GM23338 (cell line): ENCODE measurements at regions not wholly inside any gene's neighbourhood (a gene's known extent, or its start where the extent isn't known, plus 50 kb on each side); places are given as distances from the start of the nearest gene placed in this dataset.

ENCODE experiments used
- ATAC-seq: fragments of 200-7000 bp; cut with Tn5 transposase; 3 replicates; pipeline ENCODE4 v1.9.1; 2020
- DNase-seq: peaks from one replicate; pipeline ENCODE4 v3.0.0-alpha.2; 2015; ENCODE audit warnings: low spot score
- H2AFZ ChIP-seq: fragments of 200-600 bp; sonication (generic); 2 replicates; pipeline ENCODE4 v1.8.0; 2016; ENCODE audit warnings: antibody characterized with exemption, mild to moderate bottlenecking, moderate library complexity
- H3F3A ChIP-seq: fragments of 200-600 bp; sonication (generic); replicated peaks from 2 replicates; pipeline ENCODE4 v1.8.0; 2017; ENCODE audit warnings: antibody characterized with exemption, mixed run types, low read depth
- H3K27ac ChIP-seq: fragments of 200-600 bp; sonication (generic); 2 replicates; pipeline ENCODE4 v1.6.1; 2016; ENCODE audit warnings: low read depth
- H3K27me3 ChIP-seq: fragments of 200-600 bp; sonication (generic); 2 replicates; pipeline ENCODE4 v1.8.0; 2016; ENCODE audit warnings: mild to moderate bottlenecking, mixed run types, moderate library complexity; ENCODE audit not compliant: insufficient read depth
- H3K36me3 ChIP-seq: fragments of 200-600 bp; sonication (generic); 2 replicates; pipeline ENCODE4 v1.8.0; 2016; ENCODE audit warnings: mild to moderate bottlenecking; ENCODE audit not compliant: insufficient read depth
- H3K4me1 ChIP-seq: fragments of 200-600 bp; sonication (generic); 2 replicates; pipeline ENCODE4 v1.8.0; 2016; ENCODE audit warnings: mild to moderate bottlenecking, moderate library complexity; ENCODE audit not compliant: insufficient read depth
- H3K4me2 ChIP-seq: fragments of 200-600 bp; sonication (generic); 2 replicates; pipeline ENCODE4 v1.7.1; 2017; ENCODE audit warnings: mixed run types
- H3K4me3 ChIP-seq: fragments of 200-600 bp; sonication (generic); 2 replicates; pipeline ENCODE4 v1.6.1; 2016; ENCODE audit warnings: mixed run types
- H3K79me2 ChIP-seq: fragments of 200-600 bp; sonication (generic); replicated peaks from 2 replicates; pipeline ENCODE4 v1.8.0; 2017; ENCODE audit warnings: mild to moderate bottlenecking; ENCODE audit not compliant: insufficient read depth
- H3K9me2 ChIP-seq: fragments of 200-600 bp; sonication (generic); 2 replicates; pipeline ENCODE4 v1.8.0; 2017; ENCODE audit not compliant: insufficient read depth
- H4K20me1 ChIP-seq: fragments of 200-600 bp; sonication (generic); replicated peaks from 2 replicates; pipeline ENCODE4 v1.8.0; 2017; ENCODE audit warnings: mild to moderate bottlenecking; ENCODE audit not compliant: insufficient read depth
- H3K27ac Mint-ChIP-seq: 2 replicates; pipeline ENCODE4 v1.8.0; 2020; ENCODE audit warnings: inconsistent platforms, mild to moderate bottlenecking, moderate library complexity, mixed read lengths
- H3K27me3 Mint-ChIP-seq: 3 replicates; pipeline ENCODE4 v1.8.0; 2022; ENCODE audit warnings: low read depth, mild to moderate bottlenecking, moderate library complexity, mixed read lengths, inconsistent platforms; ENCODE audit not compliant: insufficient read depth, poor library complexity
- H3K36me3 Mint-ChIP-seq: 3 replicates; pipeline ENCODE4 v1.8.0; 2021; ENCODE audit warnings: low read depth, mild to moderate bottlenecking, inconsistent platforms, moderate library complexity, mixed read lengths
- H3K4me1 Mint-ChIP-seq: 3 replicates; pipeline ENCODE4 v1.8.0; 2020; ENCODE audit warnings: mild to moderate bottlenecking, inconsistent platforms, mixed read lengths
- H3K4me3 Mint-ChIP-seq: 3 replicates; pipeline ENCODE4 v1.8.0; 2021; ENCODE audit warnings: moderate library complexity, mild to moderate bottlenecking, inconsistent platforms, mixed read lengths
- H3K9me3 Mint-ChIP-seq: 3 replicates; pipeline ENCODE4 v1.8.0; 2020; ENCODE audit warnings: moderate library complexity, mild to moderate bottlenecking, inconsistent platforms, mixed read lengths
- CREB1 ChIP-seq: fragments of 250-450 bp; sonication (Bioruptor Pico); IDR thresholded peaks from 2 replicates; pipeline ENCODE4 v1.5.0; 2020; ENCODE audit warnings: low read depth, mild to moderate bottlenecking, moderate library complexity
- EZH2 ChIP-seq: fragments of 200-600 bp; sonication (generic); IDR thresholded peaks from one replicate; pipeline ENCODE4 v1.8.0; 2017; ENCODE audit warnings: antibody characterized with exemption, mild to moderate bottlenecking, low read depth; ENCODE audit not compliant: unreplicated experiment
- EZH2phosphoT487 ChIP-seq: fragments of 200-600 bp; sonication (generic); IDR thresholded peaks from one replicate; pipeline ENCODE4 v1.8.1; 2018; ENCODE audit warnings: antibody characterized with exemption; ENCODE audit not compliant: unreplicated experiment
- JUNB ChIP-seq: IDR thresholded peaks from one replicate; pipeline ENCODE4 v1.6.1; 2016; ENCODE audit warnings: antibody characterized with exemption; ENCODE audit not compliant: unreplicated experiment
- NANOG ChIP-seq: IDR thresholded peaks from 2 replicates; pipeline ENCODE4 v1.6.1; 2016; ENCODE audit warnings: antibody characterized with exemption, borderline replicate concordance
- POLR2AphosphoS5 ChIP-seq: IDR thresholded peaks from 2 replicates; pipeline ENCODE4 v1.6.1; 2016; ENCODE audit warnings: antibody characterized with exemption, low read depth
- STAT1 ChIP-seq: IDR thresholded peaks from one replicate; pipeline ENCODE4 v1.6.1; 2016; ENCODE audit warnings: antibody characterized with exemption; ENCODE audit not compliant: unreplicated experiment
- ZNF114 ChIP-seq: fragments of 250-450 bp; sonication (Bioruptor Pico); IDR thresholded peaks from 2 replicates; pipeline ENCODE4 v1.5.0; 2020; ENCODE audit warnings: mild to moderate bottlenecking, moderate library complexity
- ZNF331 ChIP-seq: fragments of 250-450 bp; sonication (Bioruptor Pico); IDR thresholded peaks from 2 replicates; pipeline ENCODE4 v1.5.0; 2020; ENCODE audit warnings: low read depth, mild to moderate bottlenecking, moderate library complexity
- ZNF462 ChIP-seq: fragments of 250-450 bp; sonication (Bioruptor Pico); IDR thresholded peaks from 2 replicates; pipeline ENCODE4 v1.5.0; 2020; ENCODE audit warnings: mild to moderate bottlenecking, moderate library complexity
- TF ChIP-seq, protein P1 (sequence below): IDR thresholded peaks from one replicate; pipeline ENCODE4 v1.6.1; 2018; ENCODE audit warnings: antibody characterized with exemption; ENCODE audit not compliant: unreplicated experiment
- TF ChIP-seq, protein P2 (sequence below): IDR thresholded peaks from 2 replicates; pipeline ENCODE4 v1.6.1; 2016; ENCODE audit warnings: antibody characterized with exemption
- TF ChIP-seq, protein P3 (sequence below), 2 experiments: fragments of 200-600 bp in 1 of 2; sonication (generic) in 1 of 2; conservative IDR thresholded peaks; 2 replicates each; pipeline versions ENCODE4 v1.5.1 to v1.6.1; 2016 to 2017; ENCODE audit warnings: antibody characterized with exemption in 2 of 2, low read depth in 2 of 2, mild to moderate bottlenecking in 2 of 2, moderate library complexity in 1 of 2

DNA sequence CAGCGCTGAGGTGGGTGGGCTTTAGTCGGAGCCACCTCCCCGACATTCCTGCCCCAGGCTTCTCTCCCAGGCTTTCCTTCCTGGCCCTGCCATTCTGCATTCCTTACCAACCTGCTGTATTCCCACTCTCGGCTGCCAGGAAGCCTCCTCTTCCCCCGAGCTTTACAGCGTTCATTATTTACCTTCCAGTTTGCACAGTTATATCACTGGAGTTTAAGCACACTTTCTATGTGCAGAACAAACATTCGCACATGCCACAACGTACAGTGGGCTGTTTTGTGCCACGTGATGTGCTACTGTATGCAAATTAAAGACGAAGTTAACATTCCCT is 246.3 kb downstream of the SOX11 start (continued):
- TF ChIP-seq, protein P1, sequence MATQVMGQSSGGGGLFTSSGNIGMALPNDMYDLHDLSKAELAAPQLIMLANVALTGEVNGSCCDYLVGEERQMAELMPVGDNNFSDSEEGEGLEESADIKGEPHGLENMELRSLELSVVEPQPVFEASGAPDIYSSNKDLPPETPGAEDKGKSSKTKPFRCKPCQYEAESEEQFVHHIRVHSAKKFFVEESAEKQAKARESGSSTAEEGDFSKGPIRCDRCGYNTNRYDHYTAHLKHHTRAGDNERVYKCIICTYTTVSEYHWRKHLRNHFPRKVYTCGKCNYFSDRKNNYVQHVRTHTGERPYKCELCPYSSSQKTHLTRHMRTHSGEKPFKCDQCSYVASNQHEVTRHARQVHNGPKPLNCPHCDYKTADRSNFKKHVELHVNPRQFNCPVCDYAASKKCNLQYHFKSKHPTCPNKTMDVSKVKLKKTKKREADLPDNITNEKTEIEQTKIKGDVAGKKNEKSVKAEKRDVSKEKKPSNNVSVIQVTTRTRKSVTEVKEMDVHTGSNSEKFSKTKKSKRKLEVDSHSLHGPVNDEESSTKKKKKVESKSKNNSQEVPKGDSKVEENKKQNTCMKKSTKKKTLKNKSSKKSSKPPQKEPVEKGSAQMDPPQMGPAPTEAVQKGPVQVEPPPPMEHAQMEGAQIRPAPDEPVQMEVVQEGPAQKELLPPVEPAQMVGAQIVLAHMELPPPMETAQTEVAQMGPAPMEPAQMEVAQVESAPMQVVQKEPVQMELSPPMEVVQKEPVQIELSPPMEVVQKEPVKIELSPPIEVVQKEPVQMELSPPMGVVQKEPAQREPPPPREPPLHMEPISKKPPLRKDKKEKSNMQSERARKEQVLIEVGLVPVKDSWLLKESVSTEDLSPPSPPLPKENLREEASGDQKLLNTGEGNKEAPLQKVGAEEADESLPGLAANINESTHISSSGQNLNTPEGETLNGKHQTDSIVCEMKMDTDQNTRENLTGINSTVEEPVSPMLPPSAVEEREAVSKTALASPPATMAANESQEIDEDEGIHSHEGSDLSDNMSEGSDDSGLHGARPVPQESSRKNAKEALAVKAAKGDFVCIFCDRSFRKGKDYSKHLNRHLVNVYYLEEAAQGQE: no peak
- TF ChIP-seq POLR2AphosphoS5 (no peak), ZNF114 (no peak), CREB1 (CRISPR knock-in tag) (no peak), JUNB (no peak), EZH2phosphoT487 (no peak), EZH2 (no peak), NANOG (no peak), ZNF331 (CRISPR knock-in tag) (no peak)
- TF ChIP-seq, protein P2, sequence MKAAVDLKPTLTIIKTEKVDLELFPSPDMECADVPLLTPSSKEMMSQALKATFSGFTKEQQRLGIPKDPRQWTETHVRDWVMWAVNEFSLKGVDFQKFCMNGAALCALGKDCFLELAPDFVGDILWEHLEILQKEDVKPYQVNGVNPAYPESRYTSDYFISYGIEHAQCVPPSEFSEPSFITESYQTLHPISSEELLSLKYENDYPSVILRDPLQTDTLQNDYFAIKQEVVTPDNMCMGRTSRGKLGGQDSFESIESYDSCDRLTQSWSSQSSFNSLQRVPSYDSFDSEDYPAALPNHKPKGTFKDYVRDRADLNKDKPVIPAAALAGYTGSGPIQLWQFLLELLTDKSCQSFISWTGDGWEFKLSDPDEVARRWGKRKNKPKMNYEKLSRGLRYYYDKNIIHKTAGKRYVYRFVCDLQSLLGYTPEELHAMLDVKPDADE: no peak
- TF ChIP-seq, protein P3, sequence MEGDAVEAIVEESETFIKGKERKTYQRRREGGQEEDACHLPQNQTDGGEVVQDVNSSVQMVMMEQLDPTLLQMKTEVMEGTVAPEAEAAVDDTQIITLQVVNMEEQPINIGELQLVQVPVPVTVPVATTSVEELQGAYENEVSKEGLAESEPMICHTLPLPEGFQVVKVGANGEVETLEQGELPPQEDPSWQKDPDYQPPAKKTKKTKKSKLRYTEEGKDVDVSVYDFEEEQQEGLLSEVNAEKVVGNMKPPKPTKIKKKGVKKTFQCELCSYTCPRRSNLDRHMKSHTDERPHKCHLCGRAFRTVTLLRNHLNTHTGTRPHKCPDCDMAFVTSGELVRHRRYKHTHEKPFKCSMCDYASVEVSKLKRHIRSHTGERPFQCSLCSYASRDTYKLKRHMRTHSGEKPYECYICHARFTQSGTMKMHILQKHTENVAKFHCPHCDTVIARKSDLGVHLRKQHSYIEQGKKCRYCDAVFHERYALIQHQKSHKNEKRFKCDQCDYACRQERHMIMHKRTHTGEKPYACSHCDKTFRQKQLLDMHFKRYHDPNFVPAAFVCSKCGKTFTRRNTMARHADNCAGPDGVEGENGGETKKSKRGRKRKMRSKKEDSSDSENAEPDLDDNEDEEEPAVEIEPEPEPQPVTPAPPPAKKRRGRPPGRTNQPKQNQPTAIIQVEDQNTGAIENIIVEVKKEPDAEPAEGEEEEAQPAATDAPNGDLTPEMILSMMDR (conservative IDR thresholded peaks at IDR 0.05; ENCODE audit: low read depth in 2 of 2): no peak

DNA sequence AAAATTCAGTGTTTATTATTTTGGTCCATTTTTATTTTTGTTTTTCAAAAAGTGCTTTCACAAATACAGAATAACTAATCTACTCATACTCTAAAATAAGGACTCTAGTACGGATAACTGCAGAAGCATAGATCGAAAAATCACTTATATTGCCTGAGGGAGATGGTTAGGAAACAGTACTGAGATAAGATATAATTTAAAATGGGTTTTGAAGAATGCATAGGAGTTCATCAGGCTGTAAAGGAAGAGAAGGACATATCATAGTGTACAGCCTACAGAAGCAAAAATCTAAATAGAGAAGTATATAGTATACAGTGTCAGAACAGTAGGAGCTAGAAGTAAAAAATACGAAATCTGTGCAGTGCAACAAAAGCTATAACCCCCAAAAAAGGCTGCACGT is 247.4 kb downstream of the SOX11 start:
- Histone ChIP-seq H3K36me3 (no peaks in the 10 kb centered on the region; the same call in 1 of the 2 replicates), H3K79me2 (no peaks in the 10 kb centered on the region), H4K20me1 (no peaks in the 10 kb centered on the region), H2AFZ (no peak overlapping the region), H3K27ac (no peak overlapping the region), H3K27me3 (no peaks in the 10 kb centered on the region), H3K4me2 (no peak overlapping the region), H3K4me1 (no peaks in the 10 kb centered on the region), H3K9me2 (no peaks in the 10 kb centered on the region; the same call in 1 of the 2 replicates), H3F3A (no peaks in the 10 kb centered on the region), H3K4me3 (no peak overlapping the region)
- Mint-ChIP-seq H3K27me3 (peaks cover 8% of the 10 kb centered on the region), H3K4me1 (peaks cover 11% of the 10 kb centered on the region; the same call in 2 of the 3 replicates), H3K27ac (no peak overlapping the region), H3K36me3 (peaks cover 5% of the 10 kb centered on the region; the same call in 2 of the 3 replicates), H3K9me3 (peaks cover 55% of the 10 kb centered on the region), H3K4me3 (no peak overlapping the region)
- DNase-seq: no peak
- no peak for ATAC-seq
- TF ChIP-seq ZNF331 (CRISPR knock-in tag) (no peak), EZH2 (no peak), STAT1 (no peak), ZNF462 (CRISPR knock-in tag) (no peak), EZH2phosphoT487 (no peak), CREB1 (CRISPR knock-in tag) (no peak), NANOG (no peak), JUNB (no peak)
